ENCODE measurements at regions not wholly inside any gene's neighbourhood (a gene's known extent, or its start where the extent isn't known, plus 50 kb on each side); places are given as distances from the start of the nearest gene placed in this dataset.

GRCh38 chr22:22128440-22128839 lies 116.1 kb upstream of the VPREB1 start:
- Mint-ChIP-seq H3K4me1 (ENCODE audit: unreplicated experiment) (no peaks in the 10 kb centered on the region), H3K4me3 (ENCODE audit: unreplicated experiment) (no peak overlapping the region), H3K36me3 (ENCODE audit: unreplicated experiment) (no peaks in the 10 kb centered on the region), H3K27ac (ENCODE audit: unreplicated experiment) (no peak overlapping the region), H3K9me3 (ENCODE audit: unreplicated experiment) (no peaks in the 10 kb centered on the region), H3K27me3 (ENCODE audit: unreplicated experiment) (peaks cover 38% of the 10 kb centered on the region)
- no peak for TF ChIP-seq CTCF (IDR thresholded peaks at IDR 0.05)
- DNase-seq (ENCODE audit: extremely low spot score, unreplicated experiment): no peak

DNA sequence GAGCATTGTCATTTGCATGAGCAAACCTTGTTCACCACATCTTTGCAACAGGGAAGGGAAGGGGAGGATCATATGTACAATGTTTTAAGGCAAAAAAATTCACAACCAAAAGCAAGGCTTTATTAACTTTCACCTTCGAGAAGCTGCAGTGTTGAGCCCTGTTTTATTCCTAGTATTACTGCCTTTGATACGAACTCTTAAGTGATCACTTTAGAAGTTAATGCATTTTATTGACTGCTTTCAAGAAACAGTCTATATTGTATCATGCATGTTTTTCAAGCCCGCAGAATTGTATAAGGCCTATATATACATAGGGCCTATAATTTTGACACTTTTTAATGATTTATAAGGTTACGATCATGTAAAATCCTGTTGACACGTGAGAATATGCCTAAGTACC lies 117.5 kb upstream of the VPREB1 start:
- Mint-ChIP-seq H3K4me1 (ENCODE audit: unreplicated experiment) (no peaks in the 10 kb centered on the region), H3K27me3 (ENCODE audit: unreplicated experiment) (peaks cover 45% of the 10 kb centered on the region), H3K27ac (ENCODE audit: unreplicated experiment) (no peak overlapping the region), H3K4me3 (ENCODE audit: unreplicated experiment) (no peak overlapping the region), H3K36me3 (ENCODE audit: unreplicated experiment) (no peaks in the 10 kb centered on the region), H3K9me3 (ENCODE audit: unreplicated experiment) (no peaks in the 10 kb centered on the region)
- DNase-seq (ENCODE audit: extremely low spot score, unreplicated experiment): no peak
- TF ChIP-seq CTCF (IDR thresholded peaks at IDR 0.05): no peak

- DNase-seq (ENCODE audit: extremely low spot score, unreplicated experiment): no peak
- TF ChIP-seq CTCF (IDR thresholded peaks at IDR 0.05): no peak
- H3K9me3 Mint-ChIP-seq (ENCODE audit: unreplicated experiment): no peaks in the 10 kb centered on the region
- H3K27ac Mint-ChIP-seq (ENCODE audit: unreplicated experiment): no peak overlapping the region
- H3K4me1 Mint-ChIP-seq (ENCODE audit: unreplicated experiment): no peaks in the 10 kb centered on the region
- no peaks in the 10 kb centered on the region for H3K36me3 Mint-ChIP-seq (ENCODE audit: unreplicated experiment)
- peaks cover 48% of the 10 kb centered on the region for H3K27me3 Mint-ChIP-seq (ENCODE audit: unreplicated experiment)
- no peak overlapping the region for H3K4me3 Mint-ChIP-seq (ENCODE audit: unreplicated experiment)
Measured at GRCh38 chr22:22125579-22126468, 118.8 kb upstream of the VPREB1 start.

- Mint-ChIP-seq H3K36me3 (ENCODE audit: unreplicated experiment) (no peaks in the 10 kb centered on the region), H3K4me3 (ENCODE audit: unreplicated experiment) (no peak overlapping the region), H3K9me3 (ENCODE audit: unreplicated experiment) (no peaks in the 10 kb centered on the region), H3K27ac (ENCODE audit: unreplicated experiment) (no peak overlapping the region), H3K4me1 (ENCODE audit: unreplicated experiment) (no peaks in the 10 kb centered on the region), H3K27me3 (ENCODE audit: unreplicated experiment) (peaks cover 46% of the 10 kb centered on the region)
- TF ChIP-seq CTCF (IDR thresholded peaks at IDR 0.05): no peak
- DNase-seq (ENCODE audit: extremely low spot score, unreplicated experiment): no peak
Measured at GRCh38 chr22:22125028-22125578, 119.5 kb upstream of the VPREB1 start.

DNA sequence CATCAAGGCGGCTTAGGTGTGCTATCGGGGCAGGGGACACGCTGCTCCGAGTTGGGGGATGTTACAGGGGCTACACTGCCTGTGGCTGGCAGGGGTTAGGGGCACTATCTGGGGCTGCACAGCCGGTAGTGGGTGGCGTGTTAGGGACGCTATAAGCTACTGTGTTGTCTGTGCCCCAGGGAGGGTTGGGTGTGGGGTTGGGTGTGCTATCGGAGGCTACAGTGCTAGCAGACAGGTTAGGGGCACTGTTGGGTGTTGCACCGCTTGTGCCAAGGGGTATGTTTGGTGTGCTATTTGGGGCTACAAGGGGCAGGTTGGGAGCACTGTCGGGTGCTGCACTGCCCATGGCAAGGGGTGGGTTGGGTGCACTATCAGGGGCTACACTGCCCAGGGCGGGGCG lies 120.2 kb upstream of the VPREB1 start:
- H3K4me3 Mint-ChIP-seq (ENCODE audit: unreplicated experiment): no peak overlapping the region
- peaks cover 41% of the 10 kb centered on the region for H3K27me3 Mint-ChIP-seq (ENCODE audit: unreplicated experiment)
- H3K4me1 Mint-ChIP-seq (ENCODE audit: unreplicated experiment): no peaks in the 10 kb centered on the region
- DNase-seq (ENCODE audit: extremely low spot score, unreplicated experiment): no peak
- no peaks in the 10 kb centered on the region for H3K36me3 Mint-ChIP-seq (ENCODE audit: unreplicated experiment)
- H3K9me3 Mint-ChIP-seq (ENCODE audit: unreplicated experiment): no peaks in the 10 kb centered on the region
- H3K27ac Mint-ChIP-seq (ENCODE audit: unreplicated experiment): no peak overlapping the region
- no peak for TF ChIP-seq CTCF (IDR thresholded peaks at IDR 0.05)

Measured in osteocyte (in vitro differentiated cells).